Common myeloid progenitor, CD34-positive (primary cell): ENCODE measurements at regions not wholly inside any gene's neighbourhood (a gene's known extent, or its start where the extent isn't known, plus 50 kb on each side); places are given as distances from the start of the nearest gene placed in this dataset.
"Not testable (repeated sequence)": the region's sequence is repeated elsewhere in the genome, so short reads cannot be mapped to it uniquely, and the experiment has no call there.

Experiments
- CTCF ChIA-PET: fragments of 350-600 bp; sonication (Branson Sonifier 250); formaldehyde crosslinking; loops from one replicate; lab custom pipeline; 2021; ENCODE audit warnings: antibody characterized with exemption; lab: Charles Lee
- POLR2A ChIA-PET: fragments of 350-600 bp; sonication (Branson Sonifier 250); formaldehyde crosslinking; loops from one replicate; lab custom pipeline; 2021; ENCODE audit warnings: antibody characterized with exemption; lab: Charles Lee
- DNase-seq, 3 donors: peaks; one replicate each; pipeline versions ENCODE4 v3.0.0 to v3.0.0-alpha.2; 2013
- H3K27ac ChIP-seq, 2 experiments: 1 replicate in 1 of 2; 2 replicates in 1 of 2; pipeline ENCODE4 v1.7.0; 2013; ENCODE audit warnings: inconsistent platforms in 2 of 2, low read length in 2 of 2, mild to moderate bottlenecking in 2 of 2, low read depth in 1 of 2, moderate library complexity in 1 of 2; ENCODE audit not compliant: severe bottlenecking in 2 of 2, insufficient read depth in 1 of 2, poor library complexity in 1 of 2
- H3K27me3 ChIP-seq, 5 experiments: replicated peaks in 2 of 5; 1 replicate in 3 of 5; 2 replicates in 2 of 5; pipeline versions ENCODE4 v1.6.1 to v1.7.0; 2013; ENCODE audit warnings: low read length in 4 of 5, mild to moderate bottlenecking in 2 of 5, moderate library complexity in 2 of 5, inconsistent platforms in 1 of 5; ENCODE audit not compliant: insufficient read depth in 5 of 5, control insufficient read depth in 4 of 5
- H3K36me3 ChIP-seq, 4 experiments: 1 replicate in 2 of 4; 2 replicates in 2 of 4; pipeline versions ENCODE4 v1.6.1 to v1.7.0; 2013; ENCODE audit warnings: low read length in 3 of 4, control low read depth in 1 of 4, mild to moderate bottlenecking in 1 of 4; ENCODE audit not compliant: control insufficient read depth in 4 of 4, insufficient read depth in 4 of 4
- H3K4me1 ChIP-seq, 4 experiments: 1 replicate in 3 of 4; 2 replicates in 1 of 4; pipeline versions ENCODE4 v1.6.1 to v1.7.1; 2013; ENCODE audit warnings: low read length in 3 of 4, mild to moderate bottlenecking in 3 of 4, control low read depth in 1 of 4, inconsistent platforms in 1 of 4, moderate library complexity in 1 of 4; ENCODE audit not compliant: control insufficient read depth in 4 of 4, insufficient read depth in 4 of 4; ENCODE audit errors: control extremely low read depth in 1 of 4
- H3K4me3 ChIP-seq, 7 experiments: 1 replicate in 4 of 7; 2 replicates in 3 of 7; pipeline versions ENCODE4 v1.5.1 to v1.7.0; 2013; ENCODE audit warnings: mild to moderate bottlenecking in 7 of 7, low read length in 6 of 7, moderate library complexity in 6 of 7, inconsistent platforms in 2 of 7, low read depth in 2 of 7, control low read depth in 1 of 7; ENCODE audit not compliant: insufficient read depth in 4 of 7, control insufficient read depth in 1 of 7; ENCODE audit errors: extremely low read depth in 1 of 7
- H3K9me3 ChIP-seq, 5 experiments: 1 replicate in 4 of 5; 2 replicates in 1 of 5; pipeline versions ENCODE4 v1.6.1 to v1.7.1; 2013; ENCODE audit warnings: low read length in 4 of 5, mild to moderate bottlenecking in 2 of 5, inconsistent platforms in 1 of 5, low read depth in 1 of 5, moderate library complexity in 1 of 5; ENCODE audit not compliant: control insufficient read depth in 4 of 5, insufficient read depth in 2 of 5; ENCODE audit errors: control extremely low read depth in 1 of 5
- WGBS: methylation state at CpG from one replicate; pipeline ENCODE4 v1.1.5; 2013; ENCODE audit not compliant: insufficient coverage; 5-methylcytosine and 5-hydroxymethylcytosine counted together

DNA sequence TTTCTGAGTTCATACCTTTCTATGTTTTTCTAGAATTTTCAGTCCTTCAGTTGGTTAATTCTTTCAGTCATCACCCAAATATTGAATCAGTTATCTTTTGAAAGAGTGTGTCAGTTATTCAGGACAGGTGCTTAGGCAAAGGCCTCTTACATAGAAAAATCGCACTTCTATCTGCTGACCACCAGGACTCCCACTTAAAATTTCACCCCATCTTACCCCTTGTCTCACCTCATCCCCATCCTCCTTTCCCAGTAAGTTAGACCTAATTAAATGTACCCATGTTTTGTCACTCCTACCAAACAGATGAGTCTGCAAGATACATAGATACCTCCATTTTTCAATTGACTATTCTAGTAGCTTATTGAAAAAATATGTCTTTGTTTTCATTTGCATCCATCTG lies 159.9 kb upstream of the PIK3R1 start:
- no peaks in the 10 kb centered on the region for H3K36me3 ChIP-seq
- peaks cover 0 to 9% (median 7%) of the 10 kb centered on the region in 4 experiments for H3K4me1 ChIP-seq
- H3K4me3 ChIP-seq, result no peak overlapping the region
- H3K27ac ChIP-seq, result no peak overlapping the region
- CTCF ChIA-PET, result no interaction called here
- no peak for DNase-seq
- H3K9me3 ChIP-seq, result peaks cover 0 to 4% (median 0%) of the 10 kb centered on the region in 5 experiments
- POLR2A ChIA-PET, result no interaction called here
- 100% methylated on average over 1 of the region's 1 CpG for WGBS
- no peaks in the 10 kb centered on the region for H3K27me3 ChIP-seq

- WGBS, result 17% methylated on average over 4 of the region's 4 CpGs
- Histone ChIP-seq H3K4me1 (peaks cover 0 to 9% (median 7%) of the 10 kb centered on the region in 4 experiments), H3K4me3 (no peak overlapping the region), H3K27ac (no peak overlapping the region), H3K36me3 (no peaks in the 10 kb centered on the region), H3K9me3 (peaks cover 0 to 2% (median 0%) of the 10 kb centered on the region in 5 experiments), H3K27me3 (no peaks in the 10 kb centered on the region)
- ChIA-PET POLR2A (interaction anchor here (0.7 kb wide), 1 partner anchor 1648 kb away, joined by 3 read pairs; no protein-coding TSS in a partner anchor), CTCF (no interaction called here)
- DNase-seq, result no peak
These were observed 160.9 kb upstream of the PIK3R1 start for GRCh38 chr5:68054638-68055037.

DNA sequence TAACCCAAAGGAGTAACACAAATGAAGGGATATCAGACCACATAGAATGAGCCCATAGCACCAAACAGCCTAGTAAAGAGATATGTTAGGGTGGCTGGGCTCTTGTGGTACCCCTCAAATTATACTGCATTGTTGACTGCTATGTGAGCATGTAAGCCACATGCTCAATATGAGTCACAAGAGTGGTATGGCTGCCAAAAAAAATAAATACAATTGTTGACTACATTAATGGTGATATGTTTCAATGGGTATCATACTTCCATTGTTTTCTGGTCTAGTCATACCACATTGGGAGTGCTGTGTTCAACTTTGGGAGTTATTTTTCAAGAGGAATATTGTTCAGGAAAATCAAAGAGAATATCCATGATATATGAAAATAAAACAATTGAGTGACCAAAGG lies 162.4 kb upstream of the PIK3R1 start:
- CTCF ChIA-PET, result no interaction called here
- H3K4me1 ChIP-seq, result peaks cover 0 to 9% (median 7%) of the 10 kb centered on the region in 4 experiments
- no peaks in the 10 kb centered on the region for H3K27me3 ChIP-seq
- H3K9me3 ChIP-seq, result peaks cover 0 to 12% (median 2%) of the 10 kb centered on the region in 5 experiments
- no peak for DNase-seq
- H3K36me3 ChIP-seq, result no peaks in the 10 kb centered on the region
- POLR2A ChIA-PET, result no interaction called here
- H3K4me3 ChIP-seq, result no peak overlapping the region
- no peak overlapping the region for H3K27ac ChIP-seq

- Histone ChIP-seq H3K9me3 (peaks cover 1 to 26% (median 6%) of the 10 kb centered on the region in 5 experiments), H3K4me3 (no peak overlapping the region), H3K36me3 (no peaks in the 10 kb centered on the region), H3K4me1 (peaks cover 0 to under 1% (median 0%) of the 10 kb centered on the region in 4 experiments), H3K27me3 (no peaks in the 10 kb centered on the region), H3K27ac (no peak overlapping the region)
- 100% methylated on average over 3 of the region's 8 CpGs for WGBS
- CTCF ChIA-PET, result no interaction called here
- no peak for DNase-seq
- POLR2A ChIA-PET, result no interaction called here
These were observed 166.4 kb upstream of the PIK3R1 start for GRCh38 chr5:68049053-68049713.

DNA sequence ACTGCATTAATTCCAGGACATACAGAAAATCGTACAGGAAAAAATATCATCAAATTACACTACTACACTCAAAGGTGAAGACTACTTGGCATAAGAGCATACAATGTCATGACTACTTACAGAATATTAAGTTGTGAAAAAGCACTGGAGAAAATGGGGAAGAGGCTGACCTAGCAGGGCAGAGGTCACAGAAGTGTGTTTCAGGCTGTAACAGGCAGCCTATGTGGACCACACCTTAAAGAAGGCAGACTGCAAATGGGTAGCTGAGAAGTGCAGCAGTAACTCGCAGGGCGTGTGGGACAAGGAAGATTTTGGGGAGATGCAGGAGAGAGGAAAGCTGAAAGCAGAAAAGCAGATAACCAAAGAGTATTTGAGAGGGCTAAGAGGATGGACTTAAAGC lies 167.0 kb upstream of the PIK3R1 start:
- 100% methylated on average over 2 of the region's 3 CpGs for WGBS
- Histone ChIP-seq H3K4me1 (no peaks in the 10 kb centered on the region), H3K27me3 (no peaks in the 10 kb centered on the region), H3K27ac (no peak overlapping the region), H3K36me3 (no peaks in the 10 kb centered on the region), H3K9me3 (peaks cover 1 to 26% (median 6%) of the 10 kb centered on the region in 5 experiments), H3K4me3 (no peak overlapping the region)
- DNase-seq, result no peak
- ChIA-PET POLR2A (no interaction called here), CTCF (no interaction called here)

DNA sequence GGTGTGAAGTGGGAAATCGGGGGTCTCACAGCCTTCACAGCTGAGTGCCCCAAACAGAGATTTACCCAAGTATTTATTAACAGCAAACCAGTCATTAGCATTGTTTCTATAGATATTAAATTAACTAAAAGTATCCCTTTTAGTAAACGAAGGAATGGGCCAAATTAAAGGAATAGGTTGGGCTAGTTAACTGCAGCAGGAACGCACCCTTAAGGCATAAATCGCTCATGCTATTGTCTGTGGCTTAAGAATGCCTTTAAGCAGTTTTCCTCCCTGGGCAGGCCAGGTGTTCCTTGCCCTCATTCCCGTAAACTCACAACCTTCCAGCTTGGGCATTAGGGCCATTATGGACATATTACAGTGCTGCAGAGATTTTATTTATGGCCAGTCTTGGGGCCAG lies 167.5 kb upstream of the PIK3R1 start:
- H3K4me1 ChIP-seq, H3K36me3 ChIP-seq, H3K4me3 ChIP-seq, H3K27me3 ChIP-seq, H3K27ac ChIP-seq, CTCF ChIA-PET, POLR2A ChIA-PET: not testable (repeated sequence)
- peak in 1 of 3 donors; percentile 19 for DNase-seq
- WGBS, result 100% methylated on average over 3 of the region's 5 CpGs
- peaks cover 1 to 26% (median 6%) of the 10 kb centered on the region in 5 experiments for H3K9me3 ChIP-seq

DNA sequence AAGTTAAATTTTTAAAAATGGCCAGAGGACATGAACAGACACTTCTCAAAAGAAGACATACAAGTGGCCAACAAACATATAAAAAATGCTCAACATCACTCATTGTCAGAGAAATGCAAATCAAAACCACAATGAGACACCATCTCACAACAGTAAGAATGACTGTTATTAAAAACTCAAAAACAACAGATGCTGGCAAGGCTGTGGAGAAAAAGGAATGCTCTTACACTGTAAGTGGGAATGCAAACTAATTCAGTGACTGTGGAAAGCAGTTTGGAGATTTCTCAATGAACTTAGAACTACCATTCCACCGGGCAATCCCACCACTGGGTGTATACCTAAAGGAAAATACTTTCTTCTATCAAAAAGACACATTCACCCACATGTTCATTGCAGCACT lies 168.5 kb upstream of the PIK3R1 start:
- H3K4me1 ChIP-seq, result peaks cover 0 to 4% (median 3%) of the 10 kb centered on the region in 4 experiments
- POLR2A ChIA-PET, result no interaction called here
- H3K9me3 ChIP-seq, result peaks cover 1 to 26% (median 6%) of the 10 kb centered on the region in 5 experiments
- DNase-seq, result no peak
- H3K36me3 ChIP-seq, result no peaks in the 10 kb centered on the region
- CTCF ChIA-PET, result no interaction called here
- no CpG with 5 or more reads among the region's 1 CpG for WGBS
- H3K27ac ChIP-seq, result no peak overlapping the region
- no peak overlapping the region for H3K4me3 ChIP-seq
- H3K27me3 ChIP-seq, result no peaks in the 10 kb centered on the region
